ENCODE measurements at regions not wholly inside any gene's neighbourhood (a gene's known extent, or its start where the extent isn't known, plus 50 kb on each side); places are given as distances from the start of the nearest gene placed in this dataset.
"Not testable (repeated sequence)": the region's sequence is repeated elsewhere in the genome, so short reads cannot be mapped to it uniquely, and the experiment has no call there.

- DNase-seq, result no peak
- no peaks in the 10 kb centered on the region for H3K36me3 ChIP-seq
- no peak overlapping the region for H3K4me3 ChIP-seq
- 47 to 53% methylated on average over 2 of the region's 2 CpGs for WGBS, 2 donors
- no peaks in the 10 kb centered on the region for H3K4me1 ChIP-seq
- H3K9me3 ChIP-seq, result no peaks in the 10 kb centered on the region
- no peak overlapping the region for H3K27ac ChIP-seq
- ATAC-seq (ENCODE audit: low FRiP score in 2 of 2), result no peak
- TF ChIP-seq POLR2A (IDR thresholded peaks at IDR 0.05), result no peak
- TF ChIP-seq EP300 (IDR thresholded peaks at IDR 0.05), result no peak
- no peak for TF ChIP-seq POLR2AphosphoS5 (IDR thresholded peaks at IDR 0.05)
- no peak for TF ChIP-seq CTCF (IDR thresholded peaks at IDR 0.05)
- H3K27me3 ChIP-seq, result no peaks in the 10 kb centered on the region
These were observed 1221.7 kb upstream of the SPRY2 start for GRCh38 chr13:81562598-81562997.

GRCh38 chr13:81551036-81551435 is 1210.1 kb upstream of the SPRY2 start:
- no peak for DNase-seq
- H3K36me3 ChIP-seq, result no peaks in the 10 kb centered on the region
- H3K4me1 ChIP-seq, result no peaks in the 10 kb centered on the region
- no peaks in the 10 kb centered on the region for H3K27me3 ChIP-seq
- WGBS, 2 donors, result 48 to 68% methylated on average over 2 of the region's 2 CpGs
- no peak overlapping the region for H3K27ac ChIP-seq
- H3K4me3 ChIP-seq, result no peak overlapping the region
- no peak for ATAC-seq (ENCODE audit: low FRiP score in 2 of 2)
- H3K9me3 ChIP-seq, result peaks cover 0 to 8% (median 0%) of the 10 kb centered on the region in 4 donors
- TF ChIP-seq POLR2A (IDR thresholded peaks at IDR 0.05) (no peak), CTCF (IDR thresholded peaks at IDR 0.05) (no peak), POLR2AphosphoS5 (IDR thresholded peaks at IDR 0.05) (no peak), EP300 (IDR thresholded peaks at IDR 0.05) (no peak)

GRCh38 chr13:81546294-81546693 is 1205.4 kb upstream of the SPRY2 start:
- not testable (repeated sequence) for ATAC-seq (ENCODE audit: low FRiP score in 2 of 2)

GRCh38 chr13:81540777-81541176 is 1199.9 kb upstream of the SPRY2 start:
- Histone ChIP-seq H3K36me3 (no peaks in the 10 kb centered on the region), H3K27me3 (no peaks in the 10 kb centered on the region), H3K9me3 (no peaks in the 10 kb centered on the region), H3K27ac (no peak overlapping the region), H3K4me3 (no peak overlapping the region), H3K4me1 (no peaks in the 10 kb centered on the region)
- ATAC-seq (ENCODE audit: low FRiP score in 2 of 2) (no peak), DNase-seq (no peak)
- 36 to 52% methylated on average over 1 of the region's 1 CpG for WGBS, 2 donors
- TF ChIP-seq EP300 (IDR thresholded peaks at IDR 0.05) (no peak), POLR2A (IDR thresholded peaks at IDR 0.05) (no peak), POLR2AphosphoS5 (IDR thresholded peaks at IDR 0.05) (no peak), CTCF (IDR thresholded peaks at IDR 0.05) (peak in 1 of 6 experiments; percentile 15)

More at GRCh38 chr13:81546294-81546693, 1205.4 kb upstream of the SPRY2 start:
- H3K27ac ChIP-seq, H3K4me1 ChIP-seq, H3K36me3 ChIP-seq, H3K27me3 ChIP-seq, H3K4me3 ChIP-seq, H3K9me3 ChIP-seq, DNase-seq: not testable (repeated sequence)
- 89 to 92% methylated on average over 2 of the region's 2 CpGs for WGBS, 2 donors

- no peak for ATAC-seq (ENCODE audit: low FRiP score in 2 of 2)
- no peaks in the 10 kb centered on the region for H3K4me1 ChIP-seq
- H3K36me3 ChIP-seq, result no peaks in the 10 kb centered on the region
- WGBS, 2 donors, result 83 to 85% methylated on average over 7 of the region's 7 CpGs
- TF ChIP-seq EP300 (IDR thresholded peaks at IDR 0.05) (no peak), POLR2AphosphoS5 (IDR thresholded peaks at IDR 0.05) (no peak), POLR2A (IDR thresholded peaks at IDR 0.05) (no peak), CTCF (IDR thresholded peaks at IDR 0.05) (no peak)
- no peak for DNase-seq
- H3K27ac ChIP-seq, result no peak overlapping the region
- no peak overlapping the region for H3K4me3 ChIP-seq
- no peaks in the 10 kb centered on the region for H3K27me3 ChIP-seq
- H3K9me3 ChIP-seq, result no peaks in the 10 kb centered on the region
These were observed 1198.8 kb upstream of the SPRY2 start for GRCh38 chr13:81539643-81540150.

Measured in upper lobe of left lung (tissue), 6 donors.